AG09309 (cell line): ENCODE measurements at regions not wholly inside any gene's neighbourhood (a gene's known extent, or its start where the extent isn't known, plus 50 kb on each side); places are given as distances from the start of the nearest gene placed in this dataset.
"Not testable (repeated sequence)": the region's sequence is repeated elsewhere in the genome, so short reads cannot be mapped to it uniquely, and the experiment has no call there.

Experiments used
- DNase-seq: peaks from one replicate; pipeline ENCODE4 v3.0.0-alpha.2; 2010; ENCODE audit warnings: low read depth
- H3K4me3 ChIP-seq: 2 replicates; pipeline ENCODE4 v1.5.1; 2011; ENCODE audit warnings: mild to moderate bottlenecking, low read depth, low read length, moderate library complexity; ENCODE audit not compliant: control insufficient read depth
- CTCF ChIP-seq: IDR thresholded peaks from 2 replicates; pipeline ENCODE4 v1.5.1; 2011; ENCODE audit warnings: mild to moderate bottlenecking, low read depth, low read length, inconsistent platforms; ENCODE audit not compliant: insufficient read depth, control insufficient read depth; ENCODE audit errors: missing control alignments

DNA sequence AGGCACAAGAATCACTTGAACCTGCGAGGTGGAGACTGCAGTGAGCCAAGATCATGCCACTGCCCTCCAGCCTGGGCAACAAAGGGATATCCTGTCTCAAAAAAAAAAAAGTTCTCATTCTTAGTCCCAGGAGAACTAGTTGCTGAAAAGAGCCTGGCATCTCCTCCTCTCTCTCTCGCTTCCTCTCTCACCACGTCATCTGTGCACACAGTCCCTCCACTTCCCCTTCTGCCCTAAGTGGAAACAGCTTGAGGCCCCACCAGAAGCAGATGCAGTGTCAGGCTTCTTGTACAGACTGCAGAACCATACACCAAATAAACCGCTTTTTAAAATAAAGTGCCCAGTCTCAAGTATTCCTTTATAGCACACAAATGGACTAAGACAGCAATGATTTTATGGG is 175.3 kb downstream of the NPIPA8 start:
- not testable (repeated sequence) for DNase-seq, H3K4me3 ChIP-seq

- DNase-seq = not testable (repeated sequence)
Observed at GRCh38 chr16:18159185-18159584, 177.4 kb downstream of the NPIPA8 start.

GRCh38 chr16:18157854-18158253 is 178.7 kb downstream of the NPIPA8 start:
- H3K4me3 ChIP-seq, DNase-seq: not testable (repeated sequence)

More at GRCh38 chr16:18159185-18159584, 177.4 kb downstream of the NPIPA8 start:
- H3K4me3 ChIP-seq = not testable (repeated sequence)

- not testable (repeated sequence) for DNase-seq
Observed at GRCh38 chr16:18152832-18153231, 183.7 kb downstream of the NPIPA8 start.

DNA sequence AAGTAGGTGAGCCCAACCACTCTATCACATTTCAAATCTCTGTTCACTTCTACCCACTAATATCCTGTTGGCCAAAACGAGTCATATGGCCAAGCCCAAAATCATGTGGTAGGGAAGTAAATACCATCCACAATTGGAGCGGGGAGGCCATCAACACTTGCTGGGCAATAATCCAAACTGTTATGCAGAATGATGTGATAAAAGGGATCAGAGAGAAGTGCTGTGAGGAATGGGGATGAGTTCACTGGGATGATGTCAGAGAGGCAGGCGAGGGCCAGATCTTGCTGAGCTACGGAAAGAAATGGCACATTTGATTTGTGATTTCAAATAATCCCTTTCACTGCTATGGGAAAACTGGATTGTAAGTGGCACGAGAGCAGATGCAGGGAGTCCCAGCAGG is 188.4 kb downstream of the NPIPA8 start:
- not testable (repeated sequence) for H3K4me3 ChIP-seq, DNase-seq

More at GRCh38 chr16:18152832-18153231, 183.7 kb downstream of the NPIPA8 start:
- H3K4me3 ChIP-seq = not testable (repeated sequence)

DNA sequence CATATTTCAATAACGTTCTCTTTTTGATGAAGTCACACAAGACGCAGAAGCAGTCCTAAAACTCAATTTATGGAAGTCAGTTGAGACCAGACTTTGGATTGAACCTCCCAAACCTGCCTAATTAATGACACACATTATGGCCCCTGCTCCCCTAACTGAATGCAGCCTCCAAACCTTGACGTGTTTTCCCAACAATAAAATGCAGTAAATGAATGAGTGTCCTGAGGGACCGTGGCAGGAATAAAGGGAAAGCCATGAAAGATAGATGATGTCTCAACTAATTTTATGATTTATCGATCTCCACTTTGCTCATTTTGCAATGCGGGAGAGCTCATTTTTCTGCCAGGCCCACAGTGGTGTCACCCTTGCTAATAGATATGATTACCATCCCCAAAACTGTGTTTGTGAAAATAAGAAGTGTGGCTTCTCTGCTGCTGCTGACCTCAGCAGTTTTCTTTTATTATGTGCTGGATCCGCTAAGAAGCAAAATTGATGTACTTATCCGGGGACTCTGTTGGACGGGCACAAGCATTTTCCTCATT is 189.9 kb downstream of the NPIPA8 start:
- H3K4me3 ChIP-seq, DNase-seq: not testable (repeated sequence)

- H3K4me3 ChIP-seq, DNase-seq: not testable (repeated sequence)
Observed at GRCh38 chr16:18142066-18142465, 194.5 kb downstream of the NPIPA8 start.

GRCh38 chr16:18136288-18136687 is 200.2 kb downstream of the NPIPA8 start:
- DNase-seq, H3K4me3 ChIP-seq: not testable (repeated sequence)

DNA sequence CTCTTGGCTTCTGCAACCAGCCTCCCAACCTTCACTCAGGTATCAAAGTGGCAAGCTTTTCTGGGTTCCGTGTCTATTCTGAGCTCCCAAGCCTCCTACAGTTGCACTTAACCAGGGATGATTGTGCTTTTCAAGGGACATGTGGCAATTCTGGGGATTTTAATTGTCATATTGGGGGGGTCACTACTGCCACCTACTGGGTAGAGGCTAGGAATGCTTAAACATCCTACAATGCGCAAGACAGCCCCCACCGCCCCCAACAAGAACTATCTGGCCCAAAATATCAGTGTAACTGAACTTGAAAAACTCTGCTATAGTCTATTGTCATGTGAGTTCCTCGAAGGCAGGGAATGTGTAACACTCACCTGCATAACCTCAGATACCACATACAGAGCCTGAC is 201.5 kb downstream of the NPIPA8 start:
- not testable (repeated sequence) for H3K4me3 ChIP-seq, DNase-seq

DNA sequence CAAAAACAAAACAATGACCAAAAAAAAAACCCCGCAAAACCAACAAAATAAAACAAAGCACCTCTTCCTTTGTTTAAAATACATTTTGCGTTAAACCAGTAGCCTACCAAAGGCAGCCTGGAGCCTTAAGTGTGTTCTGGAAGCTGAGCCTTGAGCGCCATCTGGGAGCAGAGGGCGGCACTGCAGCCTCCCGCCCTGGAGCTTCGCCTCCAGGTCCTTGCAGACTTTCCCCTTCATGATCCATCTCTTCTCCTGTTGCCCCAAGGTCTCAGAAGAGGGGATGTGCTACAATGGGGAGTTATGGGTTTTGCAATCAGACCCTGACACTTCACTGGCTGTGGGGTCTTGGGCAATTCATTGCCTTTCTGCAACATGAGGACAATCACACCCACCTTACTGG is 204.9 kb downstream of the NPIPA8 start:
- not testable (repeated sequence) for DNase-seq, H3K4me3 ChIP-seq
- peak; percentile 16 for TF ChIP-seq CTCF

DNA sequence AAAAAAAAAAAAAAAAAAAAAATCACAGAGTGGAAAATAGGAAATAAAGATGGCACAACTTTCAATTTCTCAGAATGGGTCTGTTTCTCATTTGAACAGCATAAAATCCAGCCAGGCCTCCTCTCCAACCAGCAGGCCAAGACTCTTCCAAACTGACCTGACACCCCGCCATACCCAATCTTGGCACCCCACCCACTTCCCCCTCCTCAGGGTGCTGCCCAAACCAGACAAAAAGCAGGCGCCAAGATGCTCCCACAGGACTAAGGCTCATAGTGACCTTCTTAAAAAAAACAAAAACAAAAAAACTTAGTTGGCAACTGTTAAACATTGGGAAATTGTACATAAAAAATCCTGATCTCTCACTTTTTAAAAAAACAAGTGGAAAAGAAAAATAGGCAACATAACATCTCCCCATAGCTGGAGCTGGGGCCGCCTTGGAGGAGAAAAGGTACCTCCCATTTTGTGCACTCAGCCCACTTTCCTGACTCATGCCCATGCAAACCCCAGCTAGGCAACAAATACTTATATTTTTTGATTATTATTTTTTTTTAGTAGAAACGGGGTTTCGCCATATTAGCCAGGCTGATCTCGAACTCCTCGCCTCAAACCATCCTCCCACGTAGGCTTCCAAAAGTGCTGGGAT is 205.9 kb downstream of the NPIPA8 start:
- DNase-seq = not testable (repeated sequence)

GRCh38 chr16:18127033-18127432 is 209.5 kb downstream of the NPIPA8 start:
- H3K4me3 ChIP-seq, DNase-seq: not testable (repeated sequence)

More for the DNA sequence above, 205.9 kb downstream of the NPIPA8 start:
- H3K4me3 ChIP-seq = not testable (repeated sequence)

- not testable (repeated sequence) for H3K4me3 ChIP-seq, DNase-seq
Observed at GRCh38 chr16:18119092-18119491, 217.4 kb downstream of the NPIPA8 start.

DNA sequence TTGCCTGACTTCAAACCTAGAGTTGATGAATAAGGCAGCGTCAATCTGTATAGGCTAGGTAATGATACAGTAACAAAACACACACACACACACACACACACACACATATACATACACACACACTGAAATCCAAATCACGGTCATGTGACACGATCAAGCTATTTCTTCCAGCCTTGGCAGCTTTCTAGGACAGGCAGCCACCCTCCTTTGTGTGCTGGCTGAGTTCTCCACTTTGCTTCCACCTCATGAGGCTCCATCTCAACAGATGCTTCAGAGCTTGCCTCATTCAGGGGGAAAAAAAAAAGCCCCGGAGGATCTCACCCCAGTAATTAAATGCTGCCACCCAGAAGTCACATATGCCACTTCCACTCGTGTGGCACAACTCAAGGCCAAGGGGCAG is 217.9 kb downstream of the NPIPA8 start:
- H3K4me3 ChIP-seq, DNase-seq: not testable (repeated sequence)

DNA sequence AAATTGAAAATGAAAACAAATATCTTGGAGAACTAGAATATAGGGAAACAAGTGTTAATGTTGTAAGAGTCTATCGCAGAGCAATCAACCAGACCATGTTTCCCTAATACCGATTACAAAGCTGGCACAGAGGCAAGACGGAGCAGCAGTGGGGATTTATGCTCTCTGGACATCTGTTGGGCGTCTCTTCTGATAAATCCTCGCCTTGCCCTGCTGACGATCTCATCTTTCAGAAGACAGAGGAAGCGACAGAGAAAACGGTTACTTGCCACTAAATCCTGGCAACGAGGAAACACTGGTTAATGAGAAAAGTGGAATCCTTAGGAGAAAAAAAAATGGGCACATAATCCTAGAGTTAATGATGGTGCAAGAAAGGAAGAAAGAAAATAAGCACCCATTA is 218.5 kb downstream of the NPIPA8 start:
- not testable (repeated sequence) for H3K4me3 ChIP-seq, DNase-seq

- DNase-seq, H3K4me3 ChIP-seq: not testable (repeated sequence)
Observed at GRCh38 chr16:18104412-18104811, 232.1 kb downstream of the NPIPA8 start.

DNA sequence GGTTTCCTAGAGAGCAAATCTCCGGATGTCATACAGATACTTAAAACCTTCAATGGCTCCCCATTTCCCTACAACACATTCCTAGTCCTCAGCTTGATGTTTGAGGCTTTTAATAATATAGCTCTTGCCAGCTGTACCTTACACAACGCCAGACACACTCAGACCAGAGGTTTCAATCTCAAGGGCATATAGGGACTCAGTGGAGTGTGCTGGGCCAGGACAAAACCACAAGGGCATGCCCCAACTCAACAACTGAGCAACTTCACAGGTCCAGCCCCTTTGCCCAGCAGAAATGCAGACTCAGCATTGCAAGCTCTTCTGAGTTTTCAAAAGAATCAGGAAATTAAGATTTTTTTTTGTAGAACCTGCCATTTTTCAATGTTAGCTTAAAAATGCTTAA is 235.5 kb downstream of the NPIPA8 start:
- not testable (repeated sequence) for DNase-seq

GRCh38 chr16:18092605-18093004 is 243.9 kb downstream of the NPIPA8 start:
- H3K4me3 ChIP-seq = not testable (repeated sequence)

More for the DNA sequence above, 235.5 kb downstream of the NPIPA8 start:
- H3K4me3 ChIP-seq = not testable (repeated sequence)

More at GRCh38 chr16:18092605-18093004, 243.9 kb downstream of the NPIPA8 start:
- not testable (repeated sequence) for DNase-seq
